IPS DF 19.7 (cell line): ENCODE measurements at regions not wholly inside any gene's neighbourhood (a gene's known extent, or its start where the extent isn't known, plus 50 kb on each side); places are given as distances from the start of the nearest gene placed in this dataset.

Experiments
- DNase-seq: peaks from one replicate; pipeline ENCODE4 v3.0.0-alpha.2; 2013; ENCODE audit warnings: low read depth, low spot score

- DNase-seq = no peak
Measured at GRCh38 chr5:143693651-143694252, 118.2 kb upstream of the HMHB1 start.

DNA sequence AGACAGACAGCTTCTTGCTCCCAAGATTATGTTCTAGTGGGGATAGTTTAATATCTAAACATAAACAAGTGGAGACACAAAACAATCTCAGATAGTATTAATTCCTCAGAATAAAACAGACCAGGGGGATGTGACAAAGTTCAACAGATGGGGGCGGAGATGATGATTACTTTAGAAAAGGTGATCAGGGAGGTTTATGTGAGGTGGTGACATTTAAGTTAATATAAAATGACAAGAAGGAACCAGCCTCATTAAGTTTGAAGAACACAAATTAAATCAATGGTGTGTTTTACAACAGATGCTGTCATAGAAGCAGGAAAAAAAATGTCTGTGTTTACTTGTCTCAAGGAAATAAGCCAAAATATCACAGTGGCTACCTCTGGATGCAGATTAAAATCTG, 119.6 kb upstream of the HMHB1 start:
- DNase-seq = no peak

- DNase-seq = no peak
Measured at GRCh38 chr5:143691945-143692290, 120.0 kb upstream of the HMHB1 start.

DNA sequence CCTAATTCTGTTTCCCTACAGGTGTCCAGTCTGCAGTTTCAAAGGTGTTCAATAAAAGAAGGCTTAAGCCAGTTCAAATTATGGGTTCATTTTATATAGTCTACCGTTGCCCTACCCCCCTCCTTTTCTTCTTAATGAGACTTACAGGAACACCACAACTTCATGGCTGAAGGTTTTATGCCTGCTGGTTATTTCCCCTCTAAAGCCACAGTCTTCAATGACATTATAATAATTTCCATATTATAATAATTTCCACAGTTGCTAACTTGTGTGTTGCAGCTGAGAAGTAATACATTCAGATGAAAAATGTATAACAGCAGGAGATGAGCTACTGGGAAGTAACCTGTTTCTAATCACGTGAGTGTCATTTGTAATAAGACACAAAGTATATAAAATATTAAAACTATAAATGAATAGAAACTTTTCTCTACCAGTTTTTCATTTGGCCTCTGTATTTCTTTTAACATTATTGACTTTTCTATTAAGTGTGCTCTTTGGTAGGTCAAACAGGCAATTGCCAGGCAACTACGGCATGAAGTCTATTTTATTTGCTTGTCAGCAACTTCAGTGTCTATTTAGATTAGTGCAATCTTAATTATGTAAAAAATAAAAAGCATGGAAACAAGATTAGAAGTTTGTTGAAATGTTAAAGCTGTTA, 120.5 kb upstream of the HMHB1 start:
- DNase-seq = no peak

- no peak for DNase-seq
Measured at GRCh38 chr5:143687604-143688003, 124.4 kb upstream of the HMHB1 start.

- DNase-seq = no peak
Measured at GRCh38 chr5:143685246-143685815, 126.6 kb upstream of the HMHB1 start.

DNA sequence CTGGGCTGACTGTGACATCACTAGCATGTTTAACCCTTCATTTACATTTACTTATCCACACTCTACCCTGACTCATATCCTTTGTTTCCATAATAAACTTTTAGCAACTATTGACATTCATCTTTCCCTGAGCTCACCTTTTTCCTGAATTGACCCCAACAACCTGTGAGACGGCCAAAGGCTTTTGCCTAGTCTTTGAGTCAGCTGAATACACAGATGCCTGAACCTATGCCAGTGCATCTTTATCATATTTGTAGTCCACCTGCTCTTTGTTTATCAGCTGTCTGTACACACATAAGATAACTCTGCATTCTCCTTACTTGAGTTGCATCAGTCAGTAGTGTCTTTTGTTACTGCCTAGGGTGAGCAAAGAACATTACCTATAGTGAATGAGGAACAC, 128.5 kb upstream of the HMHB1 start:
- no peak for DNase-seq

DNA sequence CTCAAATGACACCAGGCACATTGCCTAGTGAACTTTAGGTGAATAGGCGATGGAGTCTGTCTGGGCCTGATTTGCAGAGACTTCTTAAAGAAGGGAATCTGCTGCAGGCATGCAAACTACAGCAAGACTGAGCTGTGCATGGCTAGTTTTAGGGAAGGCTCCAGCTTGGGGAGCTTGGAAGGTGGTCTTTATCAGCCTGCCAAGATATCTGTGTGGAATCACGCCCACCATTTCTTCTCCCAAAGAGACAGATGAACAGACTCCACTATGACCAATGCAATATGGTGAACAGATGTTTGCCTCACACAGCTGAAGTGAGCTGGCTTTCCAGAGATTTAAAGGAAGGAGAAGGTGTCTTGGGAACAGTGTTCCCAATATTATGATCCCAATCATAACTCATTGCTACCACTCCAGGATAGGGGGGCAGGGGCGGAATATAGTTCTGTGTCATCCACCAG, 129.0 kb upstream of the HMHB1 start:
- DNase-seq = no peak

DNA sequence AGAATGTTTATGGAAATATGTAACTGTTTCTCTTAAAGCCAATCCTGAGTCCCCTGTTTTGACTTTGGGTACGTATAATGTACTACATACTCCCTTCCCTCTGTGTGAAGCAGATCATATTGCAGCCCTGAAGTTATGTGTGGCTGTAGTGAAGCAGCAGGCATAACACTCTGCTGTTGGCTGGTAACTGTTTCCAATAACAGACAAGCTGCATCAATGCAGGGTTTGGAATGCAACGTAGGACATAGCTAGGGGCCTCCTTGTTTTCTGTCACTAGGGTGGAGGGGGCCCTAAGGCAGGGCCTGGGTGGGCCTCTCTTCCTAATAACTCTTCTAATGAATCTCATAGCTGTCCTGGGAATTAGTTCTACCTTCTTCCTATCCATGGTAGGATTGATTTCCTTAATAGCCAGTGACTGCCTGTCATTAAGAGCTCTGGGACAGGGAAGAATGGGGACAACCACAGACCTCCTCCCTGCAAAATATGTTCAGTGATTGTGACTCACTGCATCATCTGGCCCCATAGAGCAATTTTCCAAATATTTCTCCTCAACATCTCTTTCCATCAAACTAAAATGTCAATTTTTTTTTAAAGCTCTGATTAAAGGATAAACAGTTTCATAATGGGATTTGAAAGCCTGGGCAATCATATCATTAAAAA, 129.6 kb upstream of the HMHB1 start:
- no peak for DNase-seq

DNA sequence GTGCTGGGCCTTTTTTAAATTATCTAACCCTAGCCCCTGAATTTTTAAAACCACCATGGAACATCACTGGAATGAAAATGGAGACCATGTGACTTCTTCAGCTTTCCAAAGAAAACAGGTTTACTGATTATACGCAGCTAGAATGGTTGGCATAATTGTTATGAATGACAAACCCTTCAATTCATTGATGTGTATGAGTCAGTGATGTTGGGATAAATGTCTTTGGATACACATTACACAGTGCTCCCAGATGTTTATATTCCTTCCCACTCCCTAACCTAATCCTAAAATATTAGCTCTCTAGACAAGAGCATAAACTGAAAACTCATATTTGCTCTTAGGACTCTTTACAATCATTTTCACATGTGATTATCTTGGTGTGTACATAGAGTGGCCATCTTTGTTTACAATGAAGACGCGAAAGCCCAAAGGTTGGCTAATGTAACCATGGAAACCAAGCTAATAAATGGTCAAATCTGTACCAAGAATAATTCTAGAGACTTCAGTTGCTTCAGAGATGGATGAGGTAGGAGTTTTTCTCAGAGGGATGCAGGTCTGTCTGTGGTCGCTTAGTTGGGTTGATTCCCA, 131.2 kb upstream of the HMHB1 start:
- no peak for DNase-seq

GRCh38 chr5:143679777-143680176, 132.2 kb upstream of the HMHB1 start:
- DNase-seq = no peak

GRCh38 chr5:143678148-143678905, 133.6 kb upstream of the HMHB1 start:
- DNase-seq = no peak

- no peak for DNase-seq
Measured at GRCh38 chr5:143677403-143677802, 134.6 kb upstream of the HMHB1 start.

DNA sequence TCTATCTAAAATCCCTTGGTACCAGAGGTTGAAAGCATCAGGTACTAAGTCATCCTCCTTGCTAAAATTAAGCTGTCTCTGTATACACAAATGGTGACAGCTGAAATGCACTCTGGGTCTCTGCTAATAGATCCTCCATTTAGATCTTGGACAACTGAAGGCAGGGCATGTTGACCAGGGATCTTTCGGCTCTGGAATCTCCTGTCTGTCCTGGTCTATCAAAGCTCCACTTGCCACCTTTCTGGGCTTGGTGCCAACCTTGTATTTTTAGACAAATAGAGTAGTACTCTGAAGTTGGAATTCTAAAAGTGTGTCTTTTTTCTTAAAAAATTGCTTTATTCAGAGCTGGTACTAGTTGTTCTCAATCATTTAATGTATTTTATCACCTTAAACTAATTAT, 135.2 kb upstream of the HMHB1 start:
- no peak for DNase-seq

DNA sequence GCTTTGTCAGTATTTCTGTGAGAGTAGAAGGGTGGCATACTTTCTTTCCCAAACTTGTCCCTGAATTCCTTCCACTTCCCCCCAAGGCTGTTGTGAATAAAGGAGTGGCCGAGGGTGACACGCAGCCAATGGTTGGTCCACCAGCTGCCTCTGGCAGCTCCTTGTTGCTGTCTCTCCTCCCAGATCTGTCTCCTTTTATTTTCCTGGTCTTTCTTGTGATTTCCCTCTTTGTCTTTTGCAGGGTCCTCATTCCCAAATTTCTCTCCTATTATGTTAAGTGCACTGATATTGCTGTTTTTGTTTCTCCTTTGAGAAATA, 137.5 kb upstream of the HMHB1 start:
- no peak for DNase-seq

- no peak for DNase-seq
Measured at GRCh38 chr5:143673676-143674468, 138.1 kb upstream of the HMHB1 start.

DNA sequence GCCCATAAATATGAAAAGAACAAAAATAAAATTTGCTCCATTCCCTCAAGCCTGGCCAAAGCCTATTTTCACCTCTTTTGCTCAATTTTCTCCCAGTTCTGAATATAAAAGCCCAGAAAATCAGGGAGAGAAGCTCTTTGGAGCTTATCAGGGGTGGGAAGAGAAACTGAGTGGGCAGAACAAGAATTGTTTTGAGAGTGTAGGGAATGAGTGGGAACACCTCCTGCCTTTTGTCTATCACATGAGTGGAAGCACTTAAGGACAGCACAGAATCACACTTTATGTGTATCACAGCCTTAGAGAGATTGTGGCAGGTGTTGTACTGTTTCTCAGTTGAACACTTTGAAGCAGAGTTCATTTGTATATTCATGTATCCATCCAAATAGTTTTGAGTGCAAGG, 139.2 kb upstream of the HMHB1 start:
- DNase-seq = no peak

DNA sequence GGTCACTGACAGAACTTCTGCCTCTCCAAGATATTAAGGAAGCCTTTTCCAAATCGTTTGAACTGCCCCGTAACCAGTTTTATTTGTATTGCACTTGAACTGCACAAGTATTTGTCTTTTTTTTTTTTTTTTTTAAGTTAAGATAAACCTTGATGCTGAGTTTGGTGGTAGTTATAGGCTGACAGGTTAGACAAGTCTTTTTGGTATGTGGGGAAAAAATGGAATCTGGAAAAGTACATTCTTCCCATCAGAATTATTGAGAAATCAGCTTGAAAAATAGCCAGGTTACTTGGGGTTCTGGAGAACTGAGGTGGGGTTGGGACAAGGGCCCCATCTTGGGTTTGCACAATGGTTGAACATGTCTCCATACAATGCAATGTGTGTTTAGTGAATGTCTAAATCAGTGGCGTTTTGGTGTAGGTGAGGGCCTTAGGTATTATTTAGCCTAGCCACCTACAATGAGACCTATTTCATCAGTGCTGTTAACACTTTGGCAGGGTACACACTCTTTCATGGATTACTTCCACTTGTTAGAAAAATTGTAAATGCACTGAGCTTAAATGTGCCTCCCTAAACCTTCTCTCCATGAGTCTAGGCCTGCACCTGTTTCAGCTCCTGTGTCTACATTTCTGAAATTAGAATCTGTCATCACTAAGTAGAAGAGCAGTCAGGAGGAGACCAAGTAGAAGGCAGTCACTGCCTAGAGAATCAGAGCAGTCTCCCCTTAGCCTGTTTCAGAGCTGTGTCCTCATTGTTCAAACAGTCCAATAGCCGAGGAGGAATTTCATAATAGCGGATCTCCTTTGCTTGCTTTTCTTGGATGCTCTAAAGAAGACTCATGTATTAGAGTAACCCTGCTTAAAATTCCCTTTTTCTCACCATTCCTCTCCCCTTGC, 140.0 kb upstream of the HMHB1 start:
- no peak for DNase-seq

- DNase-seq = no peak
Measured at GRCh38 chr5:143671021-143671420, 140.9 kb upstream of the HMHB1 start.

- no peak for DNase-seq
Measured at GRCh38 chr5:143665866-143666265, 146.1 kb upstream of the HMHB1 start.
